Osteoblast (primary cell): ENCODE measurements at regions not wholly inside any gene's neighbourhood (a gene's known extent, or its start where the extent isn't known, plus 50 kb on each side); places are given as distances from the start of the nearest gene placed in this dataset.

Experiments used
- DNase-seq: peaks from one replicate; pipeline ENCODE4 v3.0.0; 2011; ENCODE audit warnings: low spot score, mixed read lengths; ENCODE audit not compliant: insufficient read length; ENCODE audit errors: missing footprints
- H2AFZ ChIP-seq: 2 replicates; pipeline ENCODE4 v1.6.0; 2011; ENCODE audit warnings: mild to moderate bottlenecking, low read length
- H3K27ac ChIP-seq: 2 replicates; pipeline ENCODE4 v1.5.1; 2011; ENCODE audit warnings: mild to moderate bottlenecking, low read depth, low read length, moderate library complexity
- H3K27me3 ChIP-seq: 2 replicates; pipeline ENCODE4 v1.6.0; 2012; ENCODE audit warnings: mild to moderate bottlenecking, control low read depth, inconsistent platforms, low read length, moderate library complexity; ENCODE audit not compliant: insufficient read depth
- H3K36me3 ChIP-seq: 2 replicates; pipeline ENCODE4 v1.5.1; 2011; ENCODE audit warnings: mild to moderate bottlenecking, low read length, control low read depth, moderate library complexity; ENCODE audit not compliant: insufficient read depth
- H3K4me1 ChIP-seq: 2 replicates; pipeline ENCODE4 v1.5.1; 2011; ENCODE audit warnings: mild to moderate bottlenecking, low read length, control low read depth, moderate library complexity; ENCODE audit not compliant: insufficient read depth
- H3K4me2 ChIP-seq: 2 replicates; pipeline ENCODE4 v1.6.0; 2011; ENCODE audit warnings: mild to moderate bottlenecking, low read length; ENCODE audit not compliant: insufficient read depth
- H3K4me3 ChIP-seq: fragments of 200-600 bp; sonication (generic); 3 replicates; pipeline ENCODE4 v1.5.1; 2012; ENCODE audit warnings: mild to moderate bottlenecking, low read length, inconsistent platforms; ENCODE audit not compliant: insufficient read depth
- H3K79me2 ChIP-seq: 2 replicates; pipeline ENCODE4 v1.6.0; 2012; ENCODE audit warnings: mild to moderate bottlenecking, low read length, control low read depth, inconsistent platforms; ENCODE audit not compliant: insufficient read depth
- H3K9me3 ChIP-seq: 2 replicates; pipeline ENCODE4 v1.5.1; 2011; ENCODE audit warnings: low read depth, low read length, control low read depth
- H4K20me1 ChIP-seq: 2 replicates; pipeline ENCODE4 v1.6.0; 2012; ENCODE audit warnings: mild to moderate bottlenecking, low read length, control low read depth; ENCODE audit not compliant: insufficient read depth
- TF ChIP-seq, protein P1 (sequence below): IDR thresholded peaks from 2 replicates; pipeline ENCODE4 v1.5.1; 2011; ENCODE audit warnings: mild to moderate bottlenecking, low read depth, low read length, moderate library complexity; ENCODE audit errors: extremely low read depth

DNA sequence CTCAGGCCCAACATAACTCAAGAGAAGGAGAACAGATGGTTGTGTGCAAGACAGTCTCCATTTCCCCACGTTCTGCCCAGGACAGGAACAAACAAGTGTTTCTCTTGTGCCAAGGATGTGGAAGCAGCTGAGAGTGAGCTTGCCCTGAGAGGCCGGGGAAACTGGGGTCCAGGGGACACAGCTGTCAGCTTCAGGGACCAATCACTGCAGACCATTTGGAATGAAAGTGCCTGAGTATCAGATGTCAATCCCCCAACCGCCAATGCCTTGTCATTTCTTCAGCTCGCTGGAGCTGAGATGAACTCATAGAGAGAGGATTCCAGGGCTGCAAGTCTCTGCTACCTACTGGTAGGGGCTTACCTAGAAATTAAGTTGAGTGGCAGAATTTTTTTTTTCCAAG lies 71.9 kb upstream of the METAP2 start:
- TF ChIP-seq, protein P1, sequence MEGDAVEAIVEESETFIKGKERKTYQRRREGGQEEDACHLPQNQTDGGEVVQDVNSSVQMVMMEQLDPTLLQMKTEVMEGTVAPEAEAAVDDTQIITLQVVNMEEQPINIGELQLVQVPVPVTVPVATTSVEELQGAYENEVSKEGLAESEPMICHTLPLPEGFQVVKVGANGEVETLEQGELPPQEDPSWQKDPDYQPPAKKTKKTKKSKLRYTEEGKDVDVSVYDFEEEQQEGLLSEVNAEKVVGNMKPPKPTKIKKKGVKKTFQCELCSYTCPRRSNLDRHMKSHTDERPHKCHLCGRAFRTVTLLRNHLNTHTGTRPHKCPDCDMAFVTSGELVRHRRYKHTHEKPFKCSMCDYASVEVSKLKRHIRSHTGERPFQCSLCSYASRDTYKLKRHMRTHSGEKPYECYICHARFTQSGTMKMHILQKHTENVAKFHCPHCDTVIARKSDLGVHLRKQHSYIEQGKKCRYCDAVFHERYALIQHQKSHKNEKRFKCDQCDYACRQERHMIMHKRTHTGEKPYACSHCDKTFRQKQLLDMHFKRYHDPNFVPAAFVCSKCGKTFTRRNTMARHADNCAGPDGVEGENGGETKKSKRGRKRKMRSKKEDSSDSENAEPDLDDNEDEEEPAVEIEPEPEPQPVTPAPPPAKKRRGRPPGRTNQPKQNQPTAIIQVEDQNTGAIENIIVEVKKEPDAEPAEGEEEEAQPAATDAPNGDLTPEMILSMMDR, result no peak
- Histone ChIP-seq H4K20me1 (no peaks in the 10 kb centered on the region), H3K9me3 (no peaks in the 10 kb centered on the region), H3K4me3 (no peak overlapping the region), H2AFZ (no peak overlapping the region), H3K4me1 (peaks cover 2% of the 10 kb centered on the region), H3K27ac (no peak overlapping the region), H3K4me2 (no peak overlapping the region), H3K36me3 (no peaks in the 10 kb centered on the region), H3K79me2 (no peaks in the 10 kb centered on the region), H3K27me3 (peaks cover 37% of the 10 kb centered on the region)
- no peak for DNase-seq

DNA sequence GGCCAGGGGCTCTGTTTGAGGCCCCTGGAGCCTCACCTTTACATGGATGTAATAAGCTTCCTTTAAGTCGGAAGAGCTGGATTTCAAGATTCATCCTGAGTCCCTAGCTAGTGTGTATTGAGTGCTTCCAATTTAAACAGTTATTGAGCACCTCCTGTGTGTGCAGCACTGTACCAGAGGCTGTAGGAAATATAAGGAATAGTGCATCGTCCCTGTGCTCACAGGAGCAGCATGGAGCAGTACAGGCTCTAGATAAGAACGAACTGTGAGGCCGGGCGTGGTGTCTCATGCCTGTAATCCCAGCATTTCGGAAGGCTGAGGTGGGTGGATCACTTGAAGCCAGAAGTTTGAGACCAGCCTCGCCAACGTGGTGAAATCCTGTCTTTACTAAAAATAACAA lies 65.8 kb upstream of the METAP2 start:
- H3K4me1 ChIP-seq, result peaks cover 9% of the 10 kb centered on the region
- no peaks in the 10 kb centered on the region for H4K20me1 ChIP-seq
- no peak overlapping the region for H2AFZ ChIP-seq
- H3K27ac ChIP-seq, result no peak overlapping the region
- H3K9me3 ChIP-seq, result no peaks in the 10 kb centered on the region
- TF ChIP-seq, protein P1, result no peak
- DNase-seq, result no peak
- H3K4me3 ChIP-seq, result no peak overlapping the region
- H3K79me2 ChIP-seq, result no peaks in the 10 kb centered on the region
- no peaks in the 10 kb centered on the region for H3K36me3 ChIP-seq
- peaks cover 28% of the 10 kb centered on the region for H3K27me3 ChIP-seq
- no peak overlapping the region for H3K4me2 ChIP-seq

DNA sequence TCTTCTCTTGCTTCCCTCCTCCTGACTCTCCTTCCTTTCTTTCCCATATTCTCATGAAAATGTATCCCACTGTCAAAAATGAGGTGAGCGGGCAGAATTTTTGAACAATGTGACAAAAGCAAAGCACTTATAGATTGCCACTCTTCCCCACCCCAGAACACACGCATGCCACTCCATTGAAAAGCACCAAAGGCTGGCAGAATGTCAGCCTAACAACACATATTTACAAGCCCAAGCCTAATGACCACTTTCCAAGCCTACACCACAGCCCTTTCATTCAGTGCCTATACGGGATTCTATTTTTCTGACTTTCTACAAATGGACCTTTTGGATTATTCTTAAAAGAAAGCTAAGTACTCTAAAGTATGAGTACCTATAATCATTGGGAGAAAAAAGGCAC lies 62.9 kb upstream of the METAP2 start:
- Histone ChIP-seq H3K4me2 (no peak overlapping the region), H3K79me2 (no peaks in the 10 kb centered on the region), H3K36me3 (no peaks in the 10 kb centered on the region), H3K27ac (no peak overlapping the region), H3K27me3 (peaks cover 27% of the 10 kb centered on the region), H3K9me3 (no peaks in the 10 kb centered on the region), H3K4me3 (no peak overlapping the region), H4K20me1 (no peaks in the 10 kb centered on the region), H3K4me1 (peaks cover 15% of the 10 kb centered on the region), H2AFZ (no peak overlapping the region)
- no peak for DNase-seq
- TF ChIP-seq, protein P1, result no peak

DNA sequence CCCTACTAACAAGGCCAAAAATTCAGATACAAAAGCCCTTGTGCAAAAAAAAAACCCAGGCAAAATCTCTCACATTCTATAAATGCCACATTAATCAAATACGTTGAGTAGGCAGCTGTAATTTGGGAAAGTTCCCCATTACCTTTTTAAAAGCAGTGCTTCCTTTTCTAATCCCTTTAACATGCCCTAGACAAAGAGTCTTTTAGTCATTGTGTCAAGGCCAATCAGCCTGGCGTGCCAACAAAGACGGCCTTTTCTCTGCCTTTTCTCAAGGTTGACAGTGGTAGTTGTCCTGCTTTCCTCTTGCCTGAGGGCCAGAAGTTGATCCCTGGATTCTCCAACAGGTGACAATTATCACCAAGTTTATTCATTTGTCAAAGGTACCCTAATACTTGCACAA lies 62.5 kb upstream of the METAP2 start:
- H3K4me3 ChIP-seq, result no peak overlapping the region
- H3K36me3 ChIP-seq, result no peaks in the 10 kb centered on the region
- H4K20me1 ChIP-seq, result no peaks in the 10 kb centered on the region
- no peak overlapping the region for H3K27ac ChIP-seq
- H3K27me3 ChIP-seq, result peaks cover 26% of the 10 kb centered on the region
- no peak overlapping the region for H3K4me2 ChIP-seq
- H3K4me1 ChIP-seq, result peaks cover 15% of the 10 kb centered on the region
- H2AFZ ChIP-seq, result no peak overlapping the region
- TF ChIP-seq, protein P1, result no peak
- DNase-seq, result no peak
- no peaks in the 10 kb centered on the region for H3K79me2 ChIP-seq
- no peaks in the 10 kb centered on the region for H3K9me3 ChIP-seq
